NB4 (cell line): ENCODE measurements at regions not wholly inside any gene's neighbourhood (a gene's known extent, or its start where the extent isn't known, plus 50 kb on each side); places are given as distances from the start of the nearest gene placed in this dataset.

Experiments used
- DNase-seq: peaks from one replicate; pipeline ENCODE4 v3.0.0; 2010; ENCODE audit warnings: low read depth
- H3K4me3 ChIP-seq: one replicate; pipeline ENCODE4 v1.5.1; 2011; ENCODE audit warnings: mild to moderate bottlenecking, low read depth, low read length, moderate library complexity
- MAX ChIP-seq: IDR thresholded peaks from 2 replicates; pipeline ENCODE4 v1.6.1; 2011; ENCODE audit warnings: low read depth, low read length
- MYC ChIP-seq: IDR thresholded peaks from 2 replicates; pipeline ENCODE4 v1.6.1; 2011; ENCODE audit warnings: low read depth, low read length
- POLR2A ChIP-seq: IDR thresholded peaks from 2 replicates; pipeline ENCODE4 v1.6.1; 2011; ENCODE audit warnings: mild to moderate bottlenecking; ENCODE audit not compliant: insufficient read length; ENCODE audit errors: extremely low read depth
- TF ChIP-seq, protein P1 (sequence below): IDR thresholded peaks from one replicate; pipeline ENCODE4 v1.5.1; 2012; ENCODE audit warnings: low read depth, low read length

GRCh38 chr20:20993372-20993771 is 112.8 kb downstream of the LINC00237 start:
- TF ChIP-seq, protein P1, sequence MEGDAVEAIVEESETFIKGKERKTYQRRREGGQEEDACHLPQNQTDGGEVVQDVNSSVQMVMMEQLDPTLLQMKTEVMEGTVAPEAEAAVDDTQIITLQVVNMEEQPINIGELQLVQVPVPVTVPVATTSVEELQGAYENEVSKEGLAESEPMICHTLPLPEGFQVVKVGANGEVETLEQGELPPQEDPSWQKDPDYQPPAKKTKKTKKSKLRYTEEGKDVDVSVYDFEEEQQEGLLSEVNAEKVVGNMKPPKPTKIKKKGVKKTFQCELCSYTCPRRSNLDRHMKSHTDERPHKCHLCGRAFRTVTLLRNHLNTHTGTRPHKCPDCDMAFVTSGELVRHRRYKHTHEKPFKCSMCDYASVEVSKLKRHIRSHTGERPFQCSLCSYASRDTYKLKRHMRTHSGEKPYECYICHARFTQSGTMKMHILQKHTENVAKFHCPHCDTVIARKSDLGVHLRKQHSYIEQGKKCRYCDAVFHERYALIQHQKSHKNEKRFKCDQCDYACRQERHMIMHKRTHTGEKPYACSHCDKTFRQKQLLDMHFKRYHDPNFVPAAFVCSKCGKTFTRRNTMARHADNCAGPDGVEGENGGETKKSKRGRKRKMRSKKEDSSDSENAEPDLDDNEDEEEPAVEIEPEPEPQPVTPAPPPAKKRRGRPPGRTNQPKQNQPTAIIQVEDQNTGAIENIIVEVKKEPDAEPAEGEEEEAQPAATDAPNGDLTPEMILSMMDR: no peak
- TF ChIP-seq MAX (no peak), MYC (no peak), POLR2A (no peak)
- no peak overlapping the region for H3K4me3 ChIP-seq
- DNase-seq: no peak

DNA sequence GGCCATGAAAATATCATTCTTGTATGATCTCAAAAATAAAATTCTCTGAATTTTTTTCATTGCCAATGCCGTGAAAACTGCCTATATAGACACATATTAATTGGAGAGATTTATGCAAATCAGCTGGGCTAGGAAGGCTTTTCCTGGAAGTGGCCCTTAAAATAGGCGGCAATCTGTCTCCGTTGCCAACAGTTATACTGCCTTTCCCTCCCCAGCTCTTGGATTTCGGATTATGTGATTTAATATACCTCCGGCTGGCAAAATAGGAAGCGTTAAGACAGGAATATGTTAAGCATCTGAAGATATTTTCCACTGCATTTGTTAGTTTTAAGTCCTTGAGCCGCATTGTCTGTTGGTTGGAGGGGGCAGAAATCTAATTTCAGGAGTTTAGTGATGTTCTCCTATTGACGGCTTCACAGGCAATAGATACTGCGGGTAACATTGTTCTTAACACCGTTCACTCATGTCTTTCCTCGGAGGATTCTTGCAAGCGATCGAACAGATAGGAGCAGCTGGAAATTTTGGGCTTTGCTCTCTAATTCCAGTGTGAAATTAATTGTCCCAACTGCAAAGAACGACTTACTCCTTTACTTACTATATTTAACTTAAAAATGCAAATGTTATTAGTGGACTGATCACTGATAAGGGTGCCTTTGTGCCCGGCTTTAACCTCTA is 113.3 kb downstream of the LINC00237 start:
- no peak for DNase-seq
- no peak for TF ChIP-seq MYC
- no peak for TF ChIP-seq MAX
- TF ChIP-seq, protein P1: no peak
- TF ChIP-seq POLR2A: no peak
- H3K4me3 ChIP-seq: no peak overlapping the region

DNA sequence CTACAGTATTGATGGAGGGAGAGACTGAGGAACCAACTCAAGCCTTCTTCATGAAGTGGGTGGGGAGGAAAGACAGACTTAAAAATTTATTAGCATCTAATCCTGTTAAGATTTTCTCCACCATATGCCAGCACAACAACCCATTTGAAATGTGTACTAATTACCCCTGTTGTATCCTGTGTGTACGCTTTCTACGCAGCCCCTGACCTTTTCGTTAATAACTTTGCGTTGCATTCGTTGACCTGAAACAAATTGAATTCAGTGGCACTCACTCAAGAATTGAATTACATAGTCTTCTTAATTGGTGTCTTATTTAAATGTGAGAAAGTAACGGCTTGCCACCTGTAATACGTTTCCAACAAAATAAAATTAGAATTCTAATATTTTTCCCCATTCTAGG is 113.9 kb downstream of the LINC00237 start:
- no peak for DNase-seq
- TF ChIP-seq, protein P1: no peak
- TF ChIP-seq POLR2A (no peak), MAX (no peak), MYC (no peak)
- H3K4me3 ChIP-seq: no peak overlapping the region

- TF ChIP-seq MAX (no peak), POLR2A (no peak), MYC (no peak)
- TF ChIP-seq, protein P1: no peak
- DNase-seq: no peak
- no peak overlapping the region for H3K4me3 ChIP-seq
Observed at GRCh38 chr20:20989081-20989480, 117.1 kb downstream of the LINC00237 start.

DNA sequence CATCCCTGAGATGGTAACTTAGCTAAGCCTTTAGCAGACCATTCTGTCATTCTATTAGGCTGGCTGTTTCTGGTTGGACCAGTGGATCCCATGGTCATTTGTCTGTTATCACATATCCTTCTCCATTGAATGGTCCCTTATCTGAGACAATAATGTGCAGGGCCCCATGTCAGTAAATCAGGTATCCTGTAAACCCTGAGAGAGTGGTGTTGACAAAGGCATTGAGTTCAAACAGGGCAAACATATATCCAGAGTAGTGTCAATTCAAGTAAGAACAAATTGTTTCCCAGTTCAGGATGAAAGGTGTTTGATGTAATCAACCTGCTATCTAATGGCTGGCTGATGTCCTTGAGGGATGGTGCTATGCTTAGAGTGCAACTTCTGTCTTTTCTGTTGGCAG is 126.2 kb downstream of the LINC00237 start:
- no peak for DNase-seq
- no peak overlapping the region for H3K4me3 ChIP-seq
- TF ChIP-seq, protein P1: no peak
- TF ChIP-seq MAX (no peak), MYC (no peak), POLR2A (no peak)

DNA sequence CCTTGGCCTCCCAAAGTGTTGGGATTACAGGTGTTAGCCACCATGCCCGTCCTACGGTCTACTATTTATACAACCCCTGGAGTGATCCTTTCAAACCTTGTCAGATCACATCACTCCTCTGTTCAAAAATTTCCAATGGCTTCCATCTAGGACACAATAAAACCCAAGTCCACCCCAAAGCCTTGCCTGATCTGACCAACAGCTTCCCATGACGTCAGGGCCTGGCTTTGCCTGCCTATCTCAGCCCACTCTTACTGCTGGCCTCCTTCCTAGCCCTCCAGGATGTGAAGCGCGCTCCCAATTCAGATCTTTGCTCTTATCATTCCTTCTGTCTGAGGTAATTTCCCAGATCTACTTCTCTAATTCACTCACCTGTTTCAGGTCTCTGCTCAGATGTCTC is 128.4 kb downstream of the LINC00237 start:
- TF ChIP-seq, protein P1: no peak
- TF ChIP-seq MAX (no peak), MYC (no peak), POLR2A (no peak)
- DNase-seq: no peak
- H3K4me3 ChIP-seq: no peak overlapping the region
